OCI-LY7 (cell line): ENCODE measurements at regions not wholly inside any gene's neighbourhood (a gene's known extent, or its start where the extent isn't known, plus 50 kb on each side); places are given as distances from the start of the nearest gene placed in this dataset.

Source experiments
- CTCF ChIP-seq: fragments of 200-600 bp; sonication (generic); conservative IDR thresholded peaks from 2 replicates; pipeline ENCODE4 v1.5.1; 2014; ENCODE audit warnings: mild to moderate bottlenecking, antibody characterized with exemption, low read length, moderate library complexity, mixed read lengths
- EZH2phosphoT487 ChIP-seq: fragments of 200-600 bp; sonication (generic); IDR thresholded peaks from 2 replicates; pipeline ENCODE4 v1.6.1; 2018; ENCODE audit warnings: low read depth, borderline replicate concordance, mild to moderate bottlenecking, mixed run types, antibody characterized with exemption, low read length, moderate library complexity, mixed read lengths

DNA sequence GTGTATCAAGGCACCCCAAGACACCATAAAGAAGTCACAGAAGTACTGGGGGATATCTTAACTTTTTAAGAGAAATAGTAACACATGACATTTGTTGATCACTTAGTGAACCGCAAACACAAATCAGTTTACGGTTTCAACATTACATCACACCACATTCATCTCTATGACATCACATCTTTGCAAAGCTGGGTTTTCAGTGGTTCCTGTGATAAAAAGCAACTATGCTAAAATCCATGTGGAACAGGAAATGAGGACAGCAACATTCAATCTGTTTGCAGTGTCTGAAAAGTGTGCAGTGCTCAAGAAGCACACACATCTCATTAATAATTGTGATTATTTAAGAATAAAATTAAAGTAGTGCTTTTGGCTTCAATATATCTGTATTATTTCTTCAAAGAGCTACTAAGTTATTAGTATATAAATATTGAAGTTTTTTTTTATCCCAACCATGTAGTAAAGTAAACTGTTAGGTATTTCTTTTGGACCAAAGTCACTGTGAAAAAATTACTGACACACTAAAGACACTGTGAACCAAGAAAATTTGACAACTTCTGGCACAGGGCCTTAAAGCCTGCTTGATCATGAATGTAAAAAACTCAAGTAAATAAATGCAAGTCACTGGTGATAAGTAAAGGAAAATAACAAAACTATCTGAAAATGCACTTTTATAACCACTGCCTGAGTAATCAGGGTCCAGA lies 156.0 kb upstream of the SOX6 start:
- TF ChIP-seq CTCF (no peak), EZH2phosphoT487 (no peak)
